K562 (cell line): ENCODE measurements at regions not wholly inside any gene's neighbourhood (a gene's known extent, or its start where the extent isn't known, plus 50 kb on each side); places are given as distances from the start of the nearest gene placed in this dataset.

Experiments used
- BRD9 ChIP-seq: fragments of 450-650 bp; IDR thresholded peaks from 2 replicates; pipeline ENCODE4 v1.6.1; 2018; ENCODE audit warnings: low read depth; ENCODE audit not compliant: partially characterized antibody
- DPF2 ChIP-seq: fragments of 450-650 bp; IDR thresholded peaks from 2 replicates; pipeline ENCODE4 v1.6.1; 2016
- E2F3 ChIP-seq: fragments of 250-450 bp; sonication (Bioruptor Pico); IDR thresholded peaks from 2 replicates; pipeline ENCODE4 v1.4.0; 2020; ENCODE audit warnings: mild to moderate bottlenecking
- ETV1 ChIP-seq: fragments of 450-650 bp; conservative IDR thresholded peaks from 2 replicates; pipeline ENCODE4 v1.6.1; 2016; ENCODE audit warnings: missing genetic modification characterization, control low read depth, low read depth, missing compliant biosample characterization
- NCOA2 ChIP-seq, 2 experiments: fragments of 450-650 bp; IDR thresholded peaks; 2 replicates each; pipeline ENCODE4 v1.6.1; 2018; ENCODE audit warnings: mild to moderate bottlenecking in 2 of 2, moderate library complexity in 1 of 2; ENCODE audit not compliant: partially characterized antibody in 2 of 2
- PHTF2 ChIP-seq: fragments of 250-450 bp; sonication (Bioruptor Pico); IDR thresholded peaks from 2 replicates; pipeline ENCODE4 v1.5.0; 2021; ENCODE audit warnings: mild to moderate bottlenecking
- PRDM10 ChIP-seq: fragments of 450-650 bp; IDR thresholded peaks from 2 replicates; pipeline ENCODE4 v1.6.1; 2018; ENCODE audit not compliant: partially characterized antibody
- RBM17 ChIP-seq: fragments of 200-400 bp; formaldehyde crosslinking; IDR thresholded peaks from 2 replicates; pipeline ENCODE4 v1.6.1; 2017; ENCODE audit warnings: low read depth, mild to moderate bottlenecking, low read length, borderline replicate concordance
- USF1 ChIP-seq: sonication (generic); formaldehyde crosslinking; IDR thresholded peaks from 2 replicates; pipeline ENCODE4 v1.9.0; 2022; ENCODE audit warnings: mild to moderate bottlenecking, missing genetic modification reagents
- ZBTB12 ChIP-seq: fragments of 250-450 bp; sonication (Bioruptor Pico); IDR thresholded peaks from 2 replicates; pipeline ENCODE4 v1.4.0; 2020
- ZMIZ1 ChIP-seq, 2 experiments: fragments of 150-350 bp in 1 of 2; IDR thresholded peaks; 2 replicates each; pipeline ENCODE4 v1.6.1; 2012 to 2016; ENCODE audit warnings: low read depth in 2 of 2, low read length in 2 of 2, mild to moderate bottlenecking in 1 of 2, moderate library complexity in 1 of 2
- ZNF217 ChIP-seq: sonication (generic); formaldehyde crosslinking; IDR thresholded peaks from 2 replicates; pipeline ENCODE4 v1.8.0; 2022; ENCODE audit warnings: mild to moderate bottlenecking, missing genetic modification reagents
- ZNF253 ChIP-seq: fragments of 250-450 bp; sonication (Bioruptor Pico); conservative IDR thresholded peaks from 2 replicates; pipeline ENCODE4 v1.6.1; 2021; ENCODE audit warnings: mild to moderate bottlenecking
- ZNF551 ChIP-seq: fragments of 250-450 bp; sonication (Bioruptor Pico); IDR thresholded peaks from 2 replicates; pipeline ENCODE4 v1.5.0; 2021; ENCODE audit warnings: mild to moderate bottlenecking, moderate library complexity
- TF ChIP-seq, protein P1 (sequence below): fragments of 450-650 bp; IDR thresholded peaks from one replicate; pipeline ENCODE4 v1.6.1; 2018; ENCODE audit warnings: mild to moderate bottlenecking, moderate library complexity; ENCODE audit not compliant: partially characterized antibody
- TF ChIP-seq, protein P2 (sequence below): sonication (generic); formaldehyde crosslinking; IDR thresholded peaks from 2 replicates; pipeline ENCODE4 v1.5.0; 2020; ENCODE audit warnings: missing genetic modification reagents
- TF ChIP-seq, protein P3 (sequence below): fragments of 250-450 bp; sonication (Bioruptor Pico); IDR thresholded peaks from 2 replicates; pipeline ENCODE4 v1.9.0; 2021; ENCODE audit warnings: mild to moderate bottlenecking

GRCh38 chr12:32021346-32021773 lies 62.1 kb downstream of the RESF1 start (continued):
- peak; percentile 86 for TF ChIP-seq ZBTB12 (CRISPR knock-in tag)
- TF ChIP-seq NCOA2 (IDR thresholded peaks at IDR 0.05; ENCODE audit: partially characterized antibody in 2 of 2), result no peak
- TF ChIP-seq, protein P1, sequence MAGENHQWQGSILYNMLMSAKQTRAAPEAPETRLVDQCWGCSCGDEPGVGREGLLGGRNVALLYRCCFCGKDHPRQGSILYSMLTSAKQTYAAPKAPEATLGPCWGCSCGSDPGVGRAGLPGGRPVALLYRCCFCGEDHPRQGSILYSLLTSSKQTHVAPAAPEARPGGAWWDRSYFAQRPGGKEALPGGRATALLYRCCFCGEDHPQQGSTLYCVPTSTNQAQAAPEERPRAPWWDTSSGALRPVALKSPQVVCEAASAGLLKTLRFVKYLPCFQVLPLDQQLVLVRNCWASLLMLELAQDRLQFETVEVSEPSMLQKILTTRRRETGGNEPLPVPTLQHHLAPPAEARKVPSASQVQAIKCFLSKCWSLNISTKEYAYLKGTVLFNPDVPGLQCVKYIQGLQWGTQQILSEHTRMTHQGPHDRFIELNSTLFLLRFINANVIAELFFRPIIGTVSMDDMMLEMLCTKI, result no peak
- no peak for TF ChIP-seq BRD9
- peak; percentile 86; the same call in 1 of the 2 replicates for TF ChIP-seq PHTF2 (CRISPR knock-in tag)
- TF ChIP-seq DPF2, result no peak
- TF ChIP-seq, protein P2, sequence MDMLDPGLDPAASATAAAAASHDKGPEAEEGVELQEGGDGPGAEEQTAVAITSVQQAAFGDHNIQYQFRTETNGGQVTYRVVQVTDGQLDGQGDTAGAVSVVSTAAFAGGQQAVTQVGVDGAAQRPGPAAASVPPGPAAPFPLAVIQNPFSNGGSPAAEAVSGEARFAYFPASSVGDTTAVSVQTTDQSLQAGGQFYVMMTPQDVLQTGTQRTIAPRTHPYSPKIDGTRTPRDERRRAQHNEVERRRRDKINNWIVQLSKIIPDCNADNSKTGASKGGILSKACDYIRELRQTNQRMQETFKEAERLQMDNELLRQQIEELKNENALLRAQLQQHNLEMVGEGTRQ (CRISPR knock-in tag), result no peak
- peak; percentile 84 for TF ChIP-seq ZNF551
- TF ChIP-seq ETV1 (tag), result peak; percentile 92
- no peak for TF ChIP-seq PRDM10
- TF ChIP-seq ZNF253 (CRISPR knock-in tag), result peak; percentile 79; the same call in 1 of the 2 replicates
- no peak for TF ChIP-seq RBM17
- TF ChIP-seq ZNF217 (CRISPR knock-in tag), result no peak
- TF ChIP-seq ZMIZ1 (IDR thresholded peaks at IDR 0.05; ENCODE audit: low read depth in 2 of 2, low read length in 2 of 2), result no peak
- TF ChIP-seq, protein P3, sequence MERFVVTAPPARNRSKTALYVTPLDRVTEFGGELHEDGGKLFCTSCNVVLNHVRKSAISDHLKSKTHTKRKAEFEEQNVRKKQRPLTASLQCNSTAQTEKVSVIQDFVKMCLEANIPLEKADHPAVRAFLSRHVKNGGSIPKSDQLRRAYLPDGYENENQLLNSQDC, result no peak
- TF ChIP-seq E2F3 (CRISPR knock-in tag), result peak; percentile 96
- TF ChIP-seq USF1 (CRISPR knock-in tag), result no peak
